Neural cell (in vitro differentiated cells): ENCODE measurements at regions not wholly inside any gene's neighbourhood (a gene's known extent, or its start where the extent isn't known, plus 50 kb on each side); places are given as distances from the start of the nearest gene placed in this dataset.

Experiments
- EP300 ChIP-seq: fragments of 450-650 bp; conservative IDR thresholded peaks from 2 replicates; pipeline ENCODE4 v1.6.1; 2014; ENCODE audit warnings: antibody characterized with exemption, mild to moderate bottlenecking, moderate library complexity; ENCODE audit not compliant: poor library complexity, severe bottlenecking
- EZH2 ChIP-seq: fragments of 200-600, 300-800 bp; shearing (Covaris generic), sonication (generic); IDR thresholded peaks from 2 replicates; pipeline ENCODE4 v1.6.1; 2014; ENCODE audit warnings: antibody characterized with exemption, low read length, borderline replicate concordance, mild to moderate bottlenecking; ENCODE audit not compliant: insufficient read depth, poor library complexity, severe bottlenecking
- TF ChIP-seq, protein P1 (sequence below): fragments of 450-650 bp; IDR thresholded peaks from 2 replicates; pipeline ENCODE4 v1.5.1; 2014; ENCODE audit warnings: antibody characterized with exemption, mild to moderate bottlenecking, moderate library complexity; ENCODE audit not compliant: poor library complexity, severe bottlenecking

DNA sequence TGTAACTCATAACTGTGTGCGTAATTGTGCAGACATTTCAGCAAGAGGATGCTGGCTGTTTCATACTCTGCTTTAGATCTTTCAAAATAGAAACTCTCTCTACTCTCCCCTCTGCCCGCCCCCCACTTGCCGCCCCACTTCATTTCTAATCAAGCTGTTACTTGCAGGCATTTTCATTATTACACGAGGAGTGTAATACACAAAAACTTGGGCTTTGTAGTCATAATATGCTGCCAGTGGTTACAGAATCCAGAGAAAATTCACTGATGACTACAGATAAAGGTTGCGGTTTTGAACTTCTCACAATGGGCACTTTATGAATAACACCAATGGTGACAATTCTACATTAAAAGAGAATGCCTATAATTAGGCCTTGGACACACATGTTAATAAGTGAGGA lies 194.0 kb upstream of the POU3F2 start:
- TF ChIP-seq, protein P1, sequence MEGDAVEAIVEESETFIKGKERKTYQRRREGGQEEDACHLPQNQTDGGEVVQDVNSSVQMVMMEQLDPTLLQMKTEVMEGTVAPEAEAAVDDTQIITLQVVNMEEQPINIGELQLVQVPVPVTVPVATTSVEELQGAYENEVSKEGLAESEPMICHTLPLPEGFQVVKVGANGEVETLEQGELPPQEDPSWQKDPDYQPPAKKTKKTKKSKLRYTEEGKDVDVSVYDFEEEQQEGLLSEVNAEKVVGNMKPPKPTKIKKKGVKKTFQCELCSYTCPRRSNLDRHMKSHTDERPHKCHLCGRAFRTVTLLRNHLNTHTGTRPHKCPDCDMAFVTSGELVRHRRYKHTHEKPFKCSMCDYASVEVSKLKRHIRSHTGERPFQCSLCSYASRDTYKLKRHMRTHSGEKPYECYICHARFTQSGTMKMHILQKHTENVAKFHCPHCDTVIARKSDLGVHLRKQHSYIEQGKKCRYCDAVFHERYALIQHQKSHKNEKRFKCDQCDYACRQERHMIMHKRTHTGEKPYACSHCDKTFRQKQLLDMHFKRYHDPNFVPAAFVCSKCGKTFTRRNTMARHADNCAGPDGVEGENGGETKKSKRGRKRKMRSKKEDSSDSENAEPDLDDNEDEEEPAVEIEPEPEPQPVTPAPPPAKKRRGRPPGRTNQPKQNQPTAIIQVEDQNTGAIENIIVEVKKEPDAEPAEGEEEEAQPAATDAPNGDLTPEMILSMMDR = no peak
- TF ChIP-seq EZH2 = no peak
- no peak for TF ChIP-seq EP300
